OCI-LY3 (cell line): ENCODE measurements at regions not wholly inside any gene's neighbourhood (a gene's known extent, or its start where the extent isn't known, plus 50 kb on each side); places are given as distances from the start of the nearest gene placed in this dataset.

Experiments
- H2AFZ ChIP-seq: fragments of 200-600, 300-600 bp; shearing (Covaris generic); 2 replicates; pipeline ENCODE4 v1.6.0; 2014; ENCODE audit warnings: antibody characterized with exemption, low read depth, low read length
- H3K27ac ChIP-seq: fragments of 200-600, 300-600 bp; sonication (generic); 2 replicates; pipeline ENCODE4 v1.5.1; 2014; ENCODE audit warnings: mild to moderate bottlenecking, low read length, moderate library complexity, mixed read lengths
- H3K27me3 ChIP-seq: fragments of 200-600, 300-600 bp; sonication (generic); 2 replicates; pipeline ENCODE4 v1.6.1; 2014; ENCODE audit warnings: low read depth, low read length, mixed read lengths
- H3K36me3 ChIP-seq: fragments of 200-600, 300-600 bp; sonication (generic); replicated peaks from 2 replicates; pipeline ENCODE3; 2014; ENCODE audit warnings: low read depth, low read length, mixed read lengths
- H3K4me1 ChIP-seq: fragments of 300-600, 200-600 bp; sonication (generic); 2 replicates; pipeline ENCODE4 v1.6.1; 2014; ENCODE audit warnings: low read length, mixed read lengths
- H3K4me2 ChIP-seq: fragments of 200-600, 300-600 bp; sonication (generic); 2 replicates; pipeline ENCODE4 v1.6.1; 2014; ENCODE audit warnings: low read length, mixed read lengths
- H3K4me3 ChIP-seq: fragments of 300-600, 200-600 bp; sonication (generic); 2 replicates; pipeline ENCODE4 v1.5.1; 2014; ENCODE audit warnings: antibody characterized with exemption, mild to moderate bottlenecking, low read length, moderate library complexity
- H3K79me2 ChIP-seq: fragments of 300-600, 200-600 bp; shearing (Covaris generic); 2 replicates; pipeline ENCODE4 v1.6.1; 2014; ENCODE audit warnings: mild to moderate bottlenecking, low read length, mixed read lengths
- H3K9ac ChIP-seq: fragments of 300-600, 200-600 bp; shearing (Covaris generic); 2 replicates; pipeline ENCODE4 v1.6.0; 2014; ENCODE audit warnings: mild to moderate bottlenecking, low read length, moderate library complexity
- H3K9me3 ChIP-seq: fragments of 200-600, 300-600 bp; shearing (Covaris generic); 2 replicates; pipeline ENCODE4 v1.6.1; 2014; ENCODE audit warnings: low read length, mixed read lengths; ENCODE audit not compliant: insufficient read depth
- H4K20me1 ChIP-seq: fragments of 200-600, 300-600 bp; sonication (generic); 2 replicates; pipeline ENCODE4 v1.6.1; 2016; ENCODE audit warnings: low read length, mixed read lengths; ENCODE audit not compliant: insufficient read depth
- CTCF ChIP-seq: fragments of 200-600, 300-600 bp; sonication (generic); IDR thresholded peaks from 2 replicates; pipeline ENCODE4 v1.5.1; 2014; ENCODE audit warnings: antibody characterized with exemption, low read length, low read depth
- EZH2phosphoT487 ChIP-seq: fragments of 200-600 bp; shearing (Covaris generic); IDR thresholded peaks from 2 replicates; pipeline ENCODE4 v1.6.1; 2018; ENCODE audit warnings: antibody characterized with exemption, mixed run types, low read depth

GRCh38 chr5:58048185-58048925 is 411.5 kb downstream of the PLK2 start:
- TF ChIP-seq CTCF = no peak
- TF ChIP-seq EZH2phosphoT487 = no peak
- Histone ChIP-seq H3K9ac (no peak overlapping the region), H3K79me2 (no peaks in the 10 kb centered on the region), H2AFZ (no peak overlapping the region), H3K4me1 (no peaks in the 10 kb centered on the region), H3K36me3 (no peaks in the 10 kb centered on the region), H3K27ac (no peak overlapping the region), H3K27me3 (no peaks in the 10 kb centered on the region), H3K4me2 (no peak overlapping the region), H4K20me1 (no peaks in the 10 kb centered on the region), H3K4me3 (no peak overlapping the region), H3K9me3 (no peaks in the 10 kb centered on the region)

GRCh38 chr5:58046371-58046770 is 413.5 kb downstream of the PLK2 start:
- Histone ChIP-seq H3K4me2 (no peak overlapping the region), H3K4me1 (no peaks in the 10 kb centered on the region), H2AFZ (no peak overlapping the region), H3K27me3 (no peaks in the 10 kb centered on the region), H3K9me3 (no peaks in the 10 kb centered on the region), H3K4me3 (no peak overlapping the region), H3K9ac (no peak overlapping the region), H3K27ac (no peak overlapping the region), H4K20me1 (no peaks in the 10 kb centered on the region), H3K79me2 (no peaks in the 10 kb centered on the region), H3K36me3 (no peaks in the 10 kb centered on the region)
- TF ChIP-seq CTCF (no peak), EZH2phosphoT487 (no peak)

- no peaks in the 10 kb centered on the region for H3K4me1 ChIP-seq
- no peak overlapping the region for H3K4me2 ChIP-seq
- no peaks in the 10 kb centered on the region for H4K20me1 ChIP-seq
- no peaks in the 10 kb centered on the region for H3K79me2 ChIP-seq
- TF ChIP-seq CTCF (no peak), EZH2phosphoT487 (no peak)
- no peak overlapping the region for H3K4me3 ChIP-seq
- H3K27ac ChIP-seq = no peak overlapping the region
- H2AFZ ChIP-seq = no peak overlapping the region
- no peaks in the 10 kb centered on the region for H3K9me3 ChIP-seq
- H3K27me3 ChIP-seq = no peaks in the 10 kb centered on the region
- H3K9ac ChIP-seq = no peak overlapping the region
- no peaks in the 10 kb centered on the region for H3K36me3 ChIP-seq
Observed at GRCh38 chr5:58044166-58044565, 415.7 kb downstream of the PLK2 start.

- Histone ChIP-seq H3K36me3 (no peaks in the 10 kb centered on the region), H3K79me2 (no peaks in the 10 kb centered on the region), H3K27me3 (no peaks in the 10 kb centered on the region), H3K9ac (no peak overlapping the region), H3K4me2 (no peak overlapping the region), H3K27ac (no peak overlapping the region), H3K4me1 (no peaks in the 10 kb centered on the region), H2AFZ (no peak overlapping the region), H4K20me1 (no peaks in the 10 kb centered on the region), H3K4me3 (no peak overlapping the region), H3K9me3 (no peaks in the 10 kb centered on the region)
- TF ChIP-seq CTCF (no peak), EZH2phosphoT487 (no peak)
Observed at GRCh38 chr5:58043032-58043945, 416.6 kb downstream of the PLK2 start.
